ENCODE measurements at regions not wholly inside any gene's neighbourhood (a gene's known extent, or its start where the extent isn't known, plus 50 kb on each side); places are given as distances from the start of the nearest gene placed in this dataset.

DNA sequence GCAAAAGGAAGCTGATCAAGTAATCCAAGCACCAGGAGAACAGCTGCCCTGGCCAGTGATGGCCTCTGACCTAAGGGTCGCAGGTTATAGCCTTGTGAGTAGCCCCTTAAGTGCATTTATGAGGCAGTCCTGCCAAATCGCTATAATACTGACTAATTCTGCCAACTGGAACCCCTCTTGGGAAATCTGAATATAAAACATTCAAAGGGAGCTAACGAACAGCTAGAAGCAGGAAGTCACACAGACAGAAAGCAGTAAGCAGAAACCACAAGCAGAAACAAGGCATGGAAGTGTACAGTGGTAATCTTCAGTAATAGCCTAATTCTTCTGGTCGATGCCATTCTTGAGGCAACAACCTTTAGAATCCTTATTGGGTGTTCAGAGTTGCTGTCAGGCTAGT lies 521.3 kb downstream of the METTL4 start:
- H3K27me3 ChIP-seq (ENCODE audit: insufficient read depth, low read length) = no peaks in the 10 kb centered on the region
- H2AFZ ChIP-seq (ENCODE audit: low read depth, low read length) = peak overlapping the region; percentile 37
- peaks cover 3% of the 10 kb centered on the region for H3K9me3 Mint-ChIP-seq (ENCODE audit: unreplicated experiment)
- H3K27me3 Mint-ChIP-seq (ENCODE audit: low read depth, unreplicated experiment) = no peaks in the 10 kb centered on the region
- peak overlapping the region; percentile 67 for H3K4me2 ChIP-seq (ENCODE audit: low read length)
- FAIRE-seq (no peak), DNase-seq (ENCODE audit: low read depth) (peak; percentile 46)
- peak overlapping the region; percentile 40 for H3K27ac ChIP-seq (ENCODE audit: low read depth, low read length)
- H3K4me1 Mint-ChIP-seq (ENCODE audit: low read depth, unreplicated experiment) = peaks cover 28% of the 10 kb centered on the region
- TF ChIP-seq EZH2 (IDR thresholded peaks at IDR 0.05; ENCODE audit: insufficient read depth, low read length) = no peak
- TF ChIP-seq, protein P1, sequence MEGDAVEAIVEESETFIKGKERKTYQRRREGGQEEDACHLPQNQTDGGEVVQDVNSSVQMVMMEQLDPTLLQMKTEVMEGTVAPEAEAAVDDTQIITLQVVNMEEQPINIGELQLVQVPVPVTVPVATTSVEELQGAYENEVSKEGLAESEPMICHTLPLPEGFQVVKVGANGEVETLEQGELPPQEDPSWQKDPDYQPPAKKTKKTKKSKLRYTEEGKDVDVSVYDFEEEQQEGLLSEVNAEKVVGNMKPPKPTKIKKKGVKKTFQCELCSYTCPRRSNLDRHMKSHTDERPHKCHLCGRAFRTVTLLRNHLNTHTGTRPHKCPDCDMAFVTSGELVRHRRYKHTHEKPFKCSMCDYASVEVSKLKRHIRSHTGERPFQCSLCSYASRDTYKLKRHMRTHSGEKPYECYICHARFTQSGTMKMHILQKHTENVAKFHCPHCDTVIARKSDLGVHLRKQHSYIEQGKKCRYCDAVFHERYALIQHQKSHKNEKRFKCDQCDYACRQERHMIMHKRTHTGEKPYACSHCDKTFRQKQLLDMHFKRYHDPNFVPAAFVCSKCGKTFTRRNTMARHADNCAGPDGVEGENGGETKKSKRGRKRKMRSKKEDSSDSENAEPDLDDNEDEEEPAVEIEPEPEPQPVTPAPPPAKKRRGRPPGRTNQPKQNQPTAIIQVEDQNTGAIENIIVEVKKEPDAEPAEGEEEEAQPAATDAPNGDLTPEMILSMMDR (IDR thresholded peaks at IDR 0.05; ENCODE audit: insufficient read depth, low read depth, low read length) = no peak
- H3K79me2 ChIP-seq (ENCODE audit: insufficient read depth, low read length) = no peaks in the 10 kb centered on the region
- no peaks in the 10 kb centered on the region for H4K20me1 ChIP-seq (ENCODE audit: insufficient read depth, low read length)
- no peak overlapping the region for H3K9ac ChIP-seq (ENCODE audit: low read length)
- H3K4me3 Mint-ChIP-seq (ENCODE audit: unreplicated experiment) = no peak overlapping the region
- H3K36me3 Mint-ChIP-seq (ENCODE audit: low read depth, unreplicated experiment) = no peaks in the 10 kb centered on the region
- H3K27ac Mint-ChIP-seq (ENCODE audit: unreplicated experiment) = peak overlapping the region; percentile 77
- no peaks in the 10 kb centered on the region for H3K9me3 ChIP-seq (ENCODE audit: insufficient read depth, low read depth, low read length)
- H3K36me3 ChIP-seq (ENCODE audit: insufficient read depth, low read length) = no peaks in the 10 kb centered on the region
- no peak overlapping the region for H3K4me3 ChIP-seq (ENCODE audit: insufficient read depth, low read depth, low read length)
- peaks cover 15% of the 10 kb centered on the region for H3K4me1 ChIP-seq (ENCODE audit: insufficient read depth, low read length)

DNA sequence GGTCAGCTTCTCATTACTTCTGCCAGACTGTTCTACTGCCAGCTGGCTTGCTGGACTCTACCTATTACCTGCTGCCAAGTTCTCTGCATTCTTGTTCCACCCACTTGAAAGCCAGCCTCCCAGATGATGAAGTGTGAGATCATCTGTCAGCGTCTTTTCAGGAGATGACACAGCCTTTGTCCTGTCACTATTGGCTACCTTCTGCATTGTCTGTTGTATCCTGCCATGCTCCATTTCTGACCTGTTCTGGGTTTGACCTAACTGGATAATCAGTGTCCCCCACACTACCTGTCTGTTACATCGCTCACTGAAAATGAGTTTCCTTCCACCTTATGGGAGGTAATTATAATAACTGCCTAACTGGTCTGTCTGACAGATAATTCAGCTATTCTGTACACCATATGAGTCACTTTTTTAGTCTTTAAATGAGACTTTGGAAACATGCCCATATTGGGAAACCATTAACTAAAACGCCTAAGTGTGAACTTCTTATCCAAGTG lies 520.6 kb downstream of the METTL4 start:
- H3K36me3 Mint-ChIP-seq (ENCODE audit: low read depth, unreplicated experiment) = no peaks in the 10 kb centered on the region
- H3K4me1 Mint-ChIP-seq (ENCODE audit: low read depth, unreplicated experiment) = peaks cover 28% of the 10 kb centered on the region
- no peaks in the 10 kb centered on the region for H4K20me1 ChIP-seq (ENCODE audit: insufficient read depth, low read length)

More for the DNA sequence above, 520.6 kb downstream of the METTL4 start:
- Histone ChIP-seq H2AFZ (ENCODE audit: low read depth, low read length) (no peak overlapping the region), H3K4me2 (ENCODE audit: low read length) (peak overlapping the region; percentile 67), H3K4me3 (ENCODE audit: insufficient read depth, low read depth, low read length) (no peak overlapping the region), H3K27ac (ENCODE audit: low read depth, low read length) (no peak overlapping the region), H3K36me3 (ENCODE audit: insufficient read depth, low read length) (no peaks in the 10 kb centered on the region), H3K9ac (ENCODE audit: low read length) (no peak overlapping the region), H3K79me2 (ENCODE audit: insufficient read depth, low read length) (no peaks in the 10 kb centered on the region), H3K27me3 (ENCODE audit: insufficient read depth, low read length) (no peaks in the 10 kb centered on the region), H3K9me3 (ENCODE audit: insufficient read depth, low read depth, low read length) (no peaks in the 10 kb centered on the region), H3K4me1 (ENCODE audit: insufficient read depth, low read length) (peaks cover 15% of the 10 kb centered on the region)
- TF ChIP-seq, protein P1 (IDR thresholded peaks at IDR 0.05; ENCODE audit: insufficient read depth, low read depth, low read length) = no peak
- no peak for TF ChIP-seq EZH2 (IDR thresholded peaks at IDR 0.05; ENCODE audit: insufficient read depth, low read length)
- no peak for FAIRE-seq
- peak; percentile 33 for DNase-seq (ENCODE audit: low read depth)
- Mint-ChIP-seq H3K27ac (ENCODE audit: unreplicated experiment) (peak overlapping the region; percentile 77), H3K4me3 (ENCODE audit: unreplicated experiment) (no peak overlapping the region), H3K27me3 (ENCODE audit: low read depth, unreplicated experiment) (peaks cover 5% of the 10 kb centered on the region), H3K9me3 (ENCODE audit: unreplicated experiment) (peaks cover 3% of the 10 kb centered on the region)

Data from astrocyte (in vitro differentiated cells and primary cell).